Erythroblast (primary cell): ENCODE measurements at regions not wholly inside any gene's neighbourhood (a gene's known extent, or its start where the extent isn't known, plus 50 kb on each side); places are given as distances from the start of the nearest gene placed in this dataset.

Source experiments
- GATA1 ChIP-seq: IDR thresholded peaks from 2 replicates; pipeline ENCODE4 v1.6.1; 2011; ENCODE audit warnings: low read depth, mild to moderate bottlenecking, control low read depth, low read length, moderate library complexity
- POLR2A ChIP-seq: IDR thresholded peaks from 2 replicates; pipeline ENCODE4 v1.6.1; 2011; ENCODE audit warnings: mild to moderate bottlenecking, low read length

DNA sequence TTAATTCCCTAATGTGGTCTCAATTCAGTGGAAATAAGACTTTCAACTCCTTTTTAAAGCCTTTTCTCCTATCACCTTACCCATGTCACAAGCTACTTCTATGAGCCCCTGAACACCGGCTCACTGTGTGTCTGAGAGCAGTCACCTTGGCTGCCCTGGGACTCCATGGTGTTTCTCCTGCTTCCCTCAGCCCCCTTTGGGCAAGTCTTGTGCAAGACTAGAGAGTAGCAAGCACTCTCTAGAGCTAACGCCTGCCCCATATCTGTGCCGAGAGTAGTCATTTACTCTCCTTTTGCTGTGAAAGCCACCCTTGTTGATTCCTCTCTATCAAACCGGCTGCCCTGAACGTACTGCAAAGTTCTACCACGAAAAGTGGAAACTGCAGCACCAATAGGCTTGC, 77.9 kb upstream of the DAB2 start:
- no peak for TF ChIP-seq POLR2A
- TF ChIP-seq GATA1: no peak
